ENCODE measurements at regions not wholly inside any gene's neighbourhood (a gene's known extent, or its start where the extent isn't known, plus 50 kb on each side); places are given as distances from the start of the nearest gene placed in this dataset.

- Mint-ChIP-seq H3K4me3 (peak overlapping the region in 5 of 10 donors; percentile 22 to 62 (median 34)), H3K4me1 (peaks cover 6 to 23% (median 11%) of the 10 kb centered on the region in 4 donors), H3K27ac (peak overlapping the region in 1 of 10 donors; percentile 30), H3K9me3 (no peaks in the 10 kb centered on the region), H3K27me3 (peaks cover 47 to 83% (median 73%) of the 10 kb centered on the region in 5 donors), H3K36me3 (peaks cover 0 to 3% (median 0%) of the 10 kb centered on the region in 3 donors)
- DNase-seq: no peak
- POLR2A ChIA-PET: no interaction called here
- no peak for ATAC-seq
These were observed 61.2 kb upstream of the LBX1 start for GRCh38 chr10:101290431-101290830.

DNA sequence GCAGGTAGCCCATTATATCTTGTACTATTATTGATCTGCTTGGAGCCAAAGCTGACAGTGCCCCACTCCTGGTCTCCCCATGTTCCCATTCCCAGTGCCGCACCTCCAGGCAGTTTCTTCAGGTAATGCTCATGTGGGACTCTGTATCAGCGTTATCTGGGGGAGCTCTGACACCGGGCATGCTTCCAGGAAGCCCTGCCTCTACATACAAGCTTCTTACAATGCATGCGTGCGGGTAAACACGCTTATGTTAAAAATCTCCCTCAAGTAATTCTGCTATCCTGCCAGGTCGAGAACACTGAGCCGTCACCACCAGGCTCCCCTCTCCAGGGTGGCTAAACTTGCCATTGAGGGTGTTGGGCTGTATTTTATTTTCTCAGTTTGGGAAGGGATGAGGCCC lies 61.6 kb upstream of the LBX1 start:
- peaks cover 51 to 83% (median 73%) of the 10 kb centered on the region in 5 donors for H3K27me3 Mint-ChIP-seq
- no peaks in the 10 kb centered on the region for H3K9me3 Mint-ChIP-seq
- ATAC-seq (no peak), DNase-seq (no peak)
- H3K4me1 Mint-ChIP-seq: peaks cover 6 to 18% (median 11%) of the 10 kb centered on the region in 4 donors
- no peak overlapping the region for H3K27ac Mint-ChIP-seq
- H3K36me3 Mint-ChIP-seq: peaks cover 0 to 3% (median 0%) of the 10 kb centered on the region in 3 donors
- POLR2A ChIA-PET: no interaction called here
- H3K4me3 Mint-ChIP-seq: peak overlapping the region in 8 of 10 donors; percentile 10 to 97 (median 53)

- Mint-ChIP-seq H3K27me3 (peaks cover 49 to 78% (median 67%) of the 10 kb centered on the region in 5 donors), H3K4me1 (peaks cover 6 to 16% (median 11%) of the 10 kb centered on the region in 4 donors), H3K27ac (no peak overlapping the region), H3K36me3 (peaks cover 0 to 3% (median 0%) of the 10 kb centered on the region in 3 donors), H3K4me3 (peak overlapping the region; percentile 72 to 97 (median 86)), H3K9me3 (no peaks in the 10 kb centered on the region)
- POLR2A ChIA-PET: interaction anchor here (0.8 kb wide), 1 partner anchor 19 kb away, joined by 4 read pairs; no protein-coding TSS in a partner anchor
- DNase-seq (peak; percentile 20 to 68 (median 40)), ATAC-seq (peak; percentile 81 to 88)
These were observed 62.3 kb upstream of the LBX1 start for GRCh38 chr10:101291331-101292193.

DNA sequence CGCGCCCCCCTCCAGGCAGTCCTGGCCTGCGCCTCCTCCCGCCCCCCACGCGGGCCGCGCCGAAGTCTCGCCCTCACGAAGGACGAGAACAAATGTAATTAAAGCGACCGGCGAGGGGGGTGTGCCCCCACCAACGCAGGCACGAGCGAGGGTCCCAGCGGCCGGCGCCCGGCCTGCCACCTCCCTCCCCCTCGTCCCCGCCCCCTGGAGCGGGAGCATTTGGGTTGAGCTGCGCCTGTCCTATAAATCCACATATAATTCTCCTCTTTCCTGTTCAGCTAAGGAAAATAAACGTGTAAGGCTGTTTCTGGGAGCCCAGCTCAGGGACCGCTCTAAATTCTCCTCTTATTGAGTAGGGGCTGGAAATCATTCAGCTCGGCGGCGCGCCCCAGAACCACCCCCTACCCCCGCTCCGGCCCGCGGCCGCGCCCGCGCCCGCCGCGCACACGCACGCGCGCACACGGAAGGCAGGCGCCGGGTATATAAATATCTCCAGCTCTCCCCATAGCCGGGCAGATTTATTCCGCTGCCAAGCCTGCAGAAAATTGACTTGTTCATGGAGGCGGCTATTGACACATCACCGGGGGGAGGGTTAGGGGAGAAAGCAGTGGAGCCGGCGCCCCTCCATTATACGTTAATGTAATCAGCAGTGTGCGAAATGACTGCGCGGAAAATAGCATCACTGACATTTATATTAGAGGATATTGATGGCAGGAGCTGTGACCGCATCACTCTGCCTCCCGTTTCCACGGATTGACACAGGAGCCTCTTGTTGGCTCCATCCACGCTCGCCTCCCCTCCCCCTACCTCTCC lies 61.6 kb upstream of the BTRC start:
- Mint-ChIP-seq H3K4me1 (peaks cover 6 to 16% (median 11%) of the 10 kb centered on the region in 4 donors), H3K27ac (no peak overlapping the region), H3K27me3 (peaks cover 49 to 72% (median 62%) of the 10 kb centered on the region in 5 donors), H3K4me3 (peak overlapping the region; percentile 72 to 97 (median 84)), H3K36me3 (peaks cover 0 to 3% (median 0%) of the 10 kb centered on the region in 3 donors), H3K9me3 (no peaks in the 10 kb centered on the region)
- POLR2A ChIA-PET: interaction anchor here (0.8 to 1.1 kb wide), 2 partner anchors 18 to 78 kb away, joined by 3 to 4 read pairs; no protein-coding TSS in a partner anchor
- ATAC-seq: peak; percentile 35 to 36
- peak in 1 of 10 donors; percentile 12 for DNase-seq

DNA sequence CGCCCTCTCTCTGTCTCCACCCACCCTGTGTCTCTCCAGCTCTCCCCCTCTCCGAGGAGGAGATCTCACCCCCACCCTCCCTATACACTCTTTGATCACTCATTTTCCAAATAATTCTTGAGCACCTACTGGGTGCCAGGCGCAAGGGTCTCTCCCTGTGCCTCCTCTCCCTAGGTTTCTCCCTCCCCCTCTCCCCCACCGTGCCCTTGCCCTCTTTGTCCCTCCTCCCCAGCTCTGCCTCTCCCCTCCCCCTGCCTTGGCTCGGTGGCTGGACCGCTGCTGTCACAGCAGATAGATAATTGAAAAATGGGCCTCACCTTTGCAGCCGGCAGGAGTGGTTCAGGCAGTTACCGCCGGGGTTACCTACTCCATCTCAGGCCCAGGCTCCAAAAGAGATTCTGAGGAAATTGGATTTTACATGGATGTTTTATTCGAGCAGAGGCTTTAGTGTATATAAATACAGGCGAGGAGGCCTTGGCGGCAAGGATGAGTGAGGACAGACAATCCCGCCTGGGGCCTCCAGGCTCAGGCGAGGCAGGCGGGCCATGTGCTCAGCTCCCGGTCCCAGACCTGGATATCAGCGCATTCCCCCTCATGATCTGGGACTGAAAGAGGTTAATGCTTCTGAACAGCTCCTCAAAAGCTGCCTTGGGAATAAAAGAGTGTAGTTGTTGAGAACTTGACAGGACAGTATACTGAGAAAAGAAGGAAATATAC lies 60.8 kb upstream of the BTRC start:
- H3K27ac Mint-ChIP-seq: no peak overlapping the region
- ATAC-seq: no peak
- H3K36me3 Mint-ChIP-seq: peaks cover 0 to 3% (median 0%) of the 10 kb centered on the region in 3 donors
- peak overlapping the region in 4 of 10 donors; percentile 48 to 80 (median 74) for H3K4me3 Mint-ChIP-seq
- H3K4me1 Mint-ChIP-seq: peaks cover 8 to 21% (median 12%) of the 10 kb centered on the region in 4 donors
- POLR2A ChIA-PET: interaction anchor here (1.1 kb wide), 1 partner anchor 79 kb away, joined by 3 read pairs; no protein-coding TSS in a partner anchor
- H3K9me3 Mint-ChIP-seq: no peaks in the 10 kb centered on the region
- H3K27me3 Mint-ChIP-seq: peaks cover 49 to 72% (median 62%) of the 10 kb centered on the region in 5 donors
- no peak for DNase-seq

- Mint-ChIP-seq H3K9me3 (no peaks in the 10 kb centered on the region), H3K27me3 (peaks cover 47 to 72% (median 63%) of the 10 kb centered on the region in 5 donors), H3K4me3 (no peak overlapping the region), H3K27ac (no peak overlapping the region), H3K4me1 (peaks cover 8 to 22% (median 12%) of the 10 kb centered on the region in 4 donors), H3K36me3 (peaks cover 0 to 3% (median 0%) of the 10 kb centered on the region in 3 donors)
- POLR2A ChIA-PET: no interaction called here
- DNase-seq: no peak
- ATAC-seq: no peak
These were observed 59.9 kb upstream of the BTRC start for GRCh38 chr10:101294109-101294508.

DNA sequence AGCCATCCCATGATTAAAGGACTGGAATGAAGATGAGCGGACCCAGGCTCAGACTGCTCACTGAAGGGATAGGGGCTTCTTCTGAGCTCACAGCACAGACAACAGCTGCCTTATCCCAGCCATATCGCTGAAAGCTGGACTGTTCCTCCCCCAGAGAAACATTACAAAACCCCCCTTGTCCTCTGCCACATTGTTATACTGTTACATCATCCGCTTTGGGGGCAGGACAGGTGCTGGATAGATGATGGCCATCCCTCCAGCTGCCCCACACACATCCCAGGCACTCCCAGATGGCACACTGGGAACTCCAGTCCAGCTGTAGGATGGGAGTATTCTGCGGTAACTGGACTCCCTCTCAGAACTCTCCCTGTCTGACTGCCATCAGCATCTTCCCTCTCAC lies 58.7 kb upstream of the BTRC start:
- ATAC-seq (no peak), DNase-seq (no peak)
- peaks cover 40 to 68% (median 57%) of the 10 kb centered on the region in 5 donors for H3K27me3 Mint-ChIP-seq
- H3K36me3 Mint-ChIP-seq: no peaks in the 10 kb centered on the region
- no peak overlapping the region for H3K4me3 Mint-ChIP-seq
- POLR2A ChIA-PET: no interaction called here
- H3K9me3 Mint-ChIP-seq: no peaks in the 10 kb centered on the region
- H3K4me1 Mint-ChIP-seq: peaks cover 8 to 22% (median 12%) of the 10 kb centered on the region in 4 donors
- H3K27ac Mint-ChIP-seq: no peak overlapping the region

DNA sequence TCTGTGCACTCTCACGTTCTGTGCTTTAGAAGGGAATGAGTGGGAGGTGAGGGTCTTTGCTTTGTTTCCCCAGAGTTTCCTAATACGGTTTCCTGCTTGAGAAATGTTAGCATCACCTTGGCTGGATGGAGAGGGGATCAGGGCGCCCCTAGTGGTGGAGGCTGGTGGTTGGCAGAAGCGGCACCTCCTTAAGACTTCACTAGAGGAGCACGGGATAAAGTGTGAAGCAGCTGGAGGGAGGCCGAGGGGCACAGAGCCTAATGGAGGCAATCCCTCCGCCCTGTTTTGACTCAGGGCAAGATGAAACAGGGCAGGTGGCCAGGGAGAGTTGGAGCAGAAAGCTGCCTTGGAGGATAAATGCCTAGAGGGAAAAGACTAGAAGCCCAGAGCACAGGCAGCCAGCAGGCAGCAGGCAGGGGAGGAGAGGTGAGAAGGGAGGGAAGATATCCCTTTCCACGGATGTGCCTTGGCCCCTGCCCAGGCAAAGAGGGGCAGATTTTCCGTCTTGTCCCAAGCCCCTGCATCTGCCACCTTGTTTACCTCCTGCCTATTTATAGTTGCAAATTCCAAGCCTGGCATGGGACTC lies 56.0 kb upstream of the BTRC start:
- peak; percentile 45 to 83 (median 67) for DNase-seq
- Mint-ChIP-seq H3K36me3 (no peaks in the 10 kb centered on the region), H3K9me3 (no peaks in the 10 kb centered on the region), H3K27ac (no peak overlapping the region), H3K4me1 (peaks cover 0 to 8% (median 2%) of the 10 kb centered on the region in 4 donors), H3K4me3 (no peak overlapping the region), H3K27me3 (peaks cover 29 to 66% (median 58%) of the 10 kb centered on the region in 5 donors)
- POLR2A ChIA-PET: no interaction called here
- ATAC-seq: peak; percentile 93 to 97

DNA sequence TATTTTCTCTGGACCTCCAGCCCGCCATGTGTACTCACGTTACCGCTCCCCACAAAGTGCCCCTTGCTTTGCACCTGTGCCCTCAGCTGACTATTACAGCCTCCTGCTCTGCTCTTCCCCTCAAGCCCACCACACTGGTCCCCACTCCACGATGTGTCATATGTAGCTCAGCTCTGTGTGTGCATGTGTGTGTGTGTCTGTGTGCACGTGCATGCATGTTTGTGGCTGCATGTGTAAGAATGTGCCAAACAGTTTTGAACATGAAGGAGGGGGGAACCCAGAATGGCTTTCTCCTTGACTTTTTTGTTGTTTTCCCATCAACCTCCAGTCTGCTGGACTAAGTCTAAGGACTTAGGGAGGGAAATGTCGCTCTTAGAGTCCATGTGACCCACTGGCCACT lies 54.8 kb upstream of the BTRC start:
- ATAC-seq (no peak), DNase-seq (no peak)
- Mint-ChIP-seq H3K4me1 (peaks cover 0 to 6% (median 2%) of the 10 kb centered on the region in 4 donors), H3K36me3 (no peaks in the 10 kb centered on the region), H3K27ac (peak overlapping the region in 1 of 10 donors; percentile 11), H3K4me3 (no peak overlapping the region), H3K9me3 (no peaks in the 10 kb centered on the region), H3K27me3 (peaks cover 22 to 73% (median 56%) of the 10 kb centered on the region in 5 donors)
- POLR2A ChIA-PET: no interaction called here

DNA sequence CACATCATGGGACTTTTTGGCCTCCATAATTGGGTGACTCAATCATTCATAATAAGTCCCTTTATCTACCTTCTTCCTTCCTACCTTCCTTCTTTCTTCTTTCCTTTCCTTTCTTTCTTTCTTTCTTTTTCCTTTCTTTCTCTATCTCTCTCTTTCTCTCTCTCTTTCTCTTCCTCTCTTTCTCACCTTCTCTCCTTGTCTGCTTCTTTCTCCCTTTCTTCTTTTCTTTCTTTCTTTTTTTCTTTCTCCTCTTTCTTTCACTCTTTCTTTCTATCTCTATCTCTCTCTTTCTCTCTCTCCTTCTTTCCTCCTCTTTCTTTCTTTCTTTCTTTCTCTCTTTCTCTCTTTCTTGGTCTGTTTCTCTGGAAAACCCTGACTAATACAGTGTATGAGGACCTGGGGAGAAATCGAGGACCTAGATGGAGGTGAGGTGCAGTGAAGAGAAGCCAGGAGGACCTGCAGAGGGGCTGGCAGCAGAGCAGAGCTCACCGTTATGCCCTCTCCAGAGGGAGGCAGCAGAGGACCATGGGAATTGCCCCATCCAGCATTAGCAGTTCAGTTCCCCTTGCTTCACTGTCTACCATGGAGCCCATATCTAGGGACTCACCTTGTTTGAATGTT lies 52.7 kb upstream of the BTRC start:
- H3K9me3 Mint-ChIP-seq: no peaks in the 10 kb centered on the region
- H3K4me3 Mint-ChIP-seq: no peak overlapping the region
- H3K36me3 Mint-ChIP-seq: no peaks in the 10 kb centered on the region
- POLR2A ChIA-PET: no interaction called here
- peaks cover 0 to 6% (median 2%) of the 10 kb centered on the region in 4 donors for H3K4me1 Mint-ChIP-seq
- no peak overlapping the region for H3K27ac Mint-ChIP-seq
- no peak for DNase-seq
- peaks cover 16 to 70% (median 52%) of the 10 kb centered on the region in 5 donors for H3K27me3 Mint-ChIP-seq
- peak; percentile 46 to 60 for ATAC-seq

DNA sequence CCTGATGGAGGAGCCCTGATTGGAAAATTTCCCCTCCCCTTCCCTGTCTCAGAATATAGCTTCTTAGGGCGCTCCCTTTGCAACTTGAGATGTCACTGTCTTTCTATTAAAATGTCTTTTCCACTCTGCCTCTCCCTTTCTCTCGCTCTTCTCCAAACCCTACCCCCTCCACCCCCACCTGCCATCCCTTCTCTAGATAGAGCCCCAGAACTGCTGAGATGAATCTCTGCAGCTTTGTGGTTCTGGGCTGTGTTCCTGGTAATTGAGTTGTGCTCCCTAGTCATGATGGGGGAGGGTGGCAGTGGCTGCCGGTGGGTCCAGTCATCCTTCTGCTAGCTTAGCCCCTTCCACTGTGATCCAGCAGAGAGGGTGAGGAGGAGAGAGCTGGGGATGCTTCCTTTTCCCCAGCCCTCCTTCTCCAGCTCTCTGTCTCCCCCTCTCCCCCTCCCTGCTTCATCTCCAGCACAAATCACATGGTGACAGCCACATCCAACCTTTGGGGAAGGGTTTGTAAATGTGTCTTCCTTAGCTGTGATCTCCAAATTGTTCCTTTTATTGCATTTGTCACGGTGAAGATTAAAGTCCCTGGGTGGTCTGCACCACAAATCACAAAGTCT lies 50.8 kb upstream of the BTRC start:
- Mint-ChIP-seq H3K4me1 (peaks cover 0 to under 1% (median 0%) of the 10 kb centered on the region in 4 donors), H3K27me3 (peaks cover 16 to 75% (median 50%) of the 10 kb centered on the region in 5 donors), H3K9me3 (no peaks in the 10 kb centered on the region), H3K4me3 (no peak overlapping the region), H3K36me3 (peaks cover 0 to 1% (median 0%) of the 10 kb centered on the region in 3 donors), H3K27ac (peak overlapping the region in 1 of 10 donors; percentile 32)
- POLR2A ChIA-PET: no interaction called here
- ATAC-seq: no peak
- no peak for DNase-seq
